Heart left ventricle (tissue), 16 donors: ENCODE measurements at regions not wholly inside any gene's neighbourhood (a gene's known extent, or its start where the extent isn't known, plus 50 kb on each side); places are given as distances from the start of the nearest gene placed in this dataset.

Experiments
- ATAC-seq, 4 donors: fragments of 200-7000 bp; cut with Tn5 transposase; one replicate each; pipeline ENCODE4 v1.9.1; 2020 to 2022; ENCODE audit warnings: moderate library complexity in 4 of 4, mild to moderate bottlenecking in 3 of 4, moderate number of reproducible peaks in 1 of 4
- DNase-seq, 5 donors: peaks; one replicate each; pipeline ENCODE4 v3.0.0-alpha.2; 2020
- H3K27ac ChIP-seq, 12 donors: fragments of 200-600 bp; sonication (generic) in 4 of 12; one replicate each; pipeline versions ENCODE4 v1.5.0 to v1.8.0; 2016 to 2022; ENCODE audit warnings: mild to moderate bottlenecking in 2 of 12
- H3K27me3 ChIP-seq, 9 donors: fragments of 200-600 bp; sonication (generic) in 2 of 9; one replicate each; pipeline versions ENCODE4 v1.5.1 to v1.8.0; 2016 to 2022; ENCODE audit warnings: mild to moderate bottlenecking in 3 of 9
- H3K36me3 ChIP-seq, 9 donors: fragments of 200-600 bp; sonication (generic) in 2 of 9; one replicate each; pipeline versions ENCODE4 v1.5.0 to v1.8.0; 2018 to 2022; ENCODE audit warnings: mild to moderate bottlenecking in 2 of 9
- H3K4me1 ChIP-seq, 12 donors: fragments of 200-600 bp; sonication (generic) in 4 of 12; one replicate each; pipeline versions ENCODE4 v1.5.0 to v1.8.0; 2016 to 2022; ENCODE audit warnings: mild to moderate bottlenecking in 3 of 12
- H3K4me3 ChIP-seq, 12 donors: fragments of 200-600 bp; sonication (generic) in 4 of 12; one replicate each; pipeline versions ENCODE4 v1.5.0 to v1.8.0; 2017 to 2022; ENCODE audit warnings: mild to moderate bottlenecking in 9 of 12, moderate library complexity in 4 of 12
- H3K9me3 ChIP-seq, 12 donors: fragments of 200-600 bp; sonication (generic) in 4 of 12; one replicate each; pipeline versions ENCODE4 v1.5.0 to v1.8.0; 2016 to 2022; ENCODE audit warnings: mild to moderate bottlenecking in 1 of 12
- CTCF ChIP-seq, 12 donors: fragments of 200-600 bp; sonication (generic) in 4 of 12; IDR thresholded peaks; one replicate each; pipeline versions ENCODE4 v1.5.0 to v1.8.0; 2018 to 2022; ENCODE audit warnings: antibody characterized with exemption in 12 of 12, mild to moderate bottlenecking in 5 of 12
- POLR2A ChIP-seq, 2 donors: fragments of 450-650 bp; IDR thresholded peaks; one replicate each; pipeline ENCODE4 v1.6.1; 2017; ENCODE audit warnings: antibody characterized with exemption in 2 of 2, mild to moderate bottlenecking in 2 of 2, moderate library complexity in 2 of 2
- WGBS, 4 donors: extraction: QIAGEN DNeasy Blood & Tissue Kit in 2 of 4; methylation state at CpG; one replicate each; pipeline versions ENCODE4 v1.1.5 to v1.1.7; 2013 to 2018; 5-methylcytosine and 5-hydroxymethylcytosine counted together
- intact Hi-C, 10 donors: fragments of 100-400 bp; cut with DNase I; formaldehyde crosslinking; loops; one replicate each; pipeline versions ENCODE4 v1.11.1 to v1.14.2; 2022
- donor health status: ischemic (EF 13 %, LVEDD 7.1; RV severe dilation, severe dysfunction).
- donor health status: healthy with polysubstance abuse.
- donor health status: DM: no; HTN: yes; CAD: no.
- donor health status: DM: no; HTN: no; CAD: no.
- donor health status: ischemic (EF 25% LVEDD 6.9; RV normal size, moderate dysfunction).
- donor health status: ischemic (EF 25% LVEDD 5.7; RV mildly dilated, moderate dysfunction).
- donor health status: healthy.
- donor health status: DM: yes; HTN: yes; CAD: no.
- donor health status: ischemic (EF 35%, LVEDD 5.7; RV mildly dilated, moderate dysfunction).
- donor health status: nonischemic (EF 11% LVEDD 7.7; RV severe dilation, severe dysfunction).
- donor health status: DM: yes; HTN: yes; CAD: no.
- donor health status: PGD.
- donor health status: ischemic (EF 29% LVEDD 5.4; RV normal size, mild dysfunction).
- donor health status: nonischemic (EF 23%, LVEDD 6.1; RV moderate dilation, normal function).

GRCh38 chr12:17489452-17489851 lies 600.5 kb downstream of the RERGL start:
- Histone ChIP-seq H3K4me1 (no peaks in the 10 kb centered on the region), H3K27me3 (no peaks in the 10 kb centered on the region), H3K4me3 (no peak overlapping the region), H3K9me3 (peaks cover 0 to 2% (median 0%) of the 10 kb centered on the region in 12 donors), H3K27ac (no peak overlapping the region), H3K36me3 (no peaks in the 10 kb centered on the region)
- intact Hi-C loops, result no loop called here
- DNase-seq (no peak), ATAC-seq (no peak)
- WGBS, 4 donors, result 42 to 63% (median 51%) methylated on average over 4 of the region's 4 CpGs
- TF ChIP-seq POLR2A (IDR thresholded peaks at IDR 0.05) (no peak), CTCF (IDR thresholded peaks at IDR 0.05) (no peak)

- H3K9me3 ChIP-seq, result peaks cover 0 to 38% (median 4%) of the 10 kb centered on the region in 12 donors
- no peak overlapping the region for H3K27ac ChIP-seq
- TF ChIP-seq CTCF (IDR thresholded peaks at IDR 0.05) (no peak), POLR2A (IDR thresholded peaks at IDR 0.05) (no peak)
- H3K27me3 ChIP-seq, result no peaks in the 10 kb centered on the region
- H3K36me3 ChIP-seq, result no peaks in the 10 kb centered on the region
- 76 to 88% (median 84%) methylated on average over 6 to 8 of the region's 8 CpGs for WGBS, 4 donors
- ATAC-seq, result no peak
- H3K4me3 ChIP-seq, result no peak overlapping the region
- DNase-seq, result no peak
- intact Hi-C loops, result no loop called here
- no peaks in the 10 kb centered on the region for H3K4me1 ChIP-seq
These were observed 610.9 kb downstream of the RERGL start for GRCh38 chr12:17478908-17479673.

- Histone ChIP-seq H3K4me3 (no peak overlapping the region), H3K9me3 (peaks cover 0 to 7% (median 0%) of the 10 kb centered on the region in 12 donors), H3K27me3 (no peaks in the 10 kb centered on the region), H3K4me1 (no peaks in the 10 kb centered on the region), H3K36me3 (no peaks in the 10 kb centered on the region), H3K27ac (no peak overlapping the region)
- intact Hi-C loops, result no loop called here
- ATAC-seq, result no peak
- TF ChIP-seq POLR2A (IDR thresholded peaks at IDR 0.05) (no peak), CTCF (IDR thresholded peaks at IDR 0.05) (no peak)
- 87 to 90% (median 90%) methylated on average over 12 of the region's 12 CpGs for WGBS, 4 donors
- DNase-seq, result no peak
These were observed 619.5 kb downstream of the RERGL start for GRCh38 chr12:17470460-17470859.

- Histone ChIP-seq H3K9me3 (no peaks in the 10 kb centered on the region), H3K4me3 (no peak overlapping the region), H3K27me3 (no peaks in the 10 kb centered on the region), H3K4me1 (no peaks in the 10 kb centered on the region), H3K27ac (no peak overlapping the region), H3K36me3 (no peaks in the 10 kb centered on the region)
- TF ChIP-seq POLR2A (IDR thresholded peaks at IDR 0.05) (no peak), CTCF (IDR thresholded peaks at IDR 0.05) (no peak)
- intact Hi-C loops, result no loop called here
- 49 to 59% (median 58%) methylated on average over 2 of the region's 2 CpGs for WGBS, 4 donors
- DNase-seq (no peak), ATAC-seq (no peak)
These were observed 630.8 kb downstream of the RERGL start for GRCh38 chr12:17459214-17459613.
